ENCODE measurements at regions not wholly inside any gene's neighbourhood (a gene's known extent, or its start where the extent isn't known, plus 50 kb on each side); places are given as distances from the start of the nearest gene placed in this dataset.

GRCh38 chr2:39871291-39871761 is 92.3 kb upstream of the THUMPD2 start:
- H3K14ac ChIP-seq (ENCODE audit: insufficient read length), result no peak overlapping the region
- H3K27me3 ChIP-seq (replicated peaks in 1 of 4; ENCODE audit: control insufficient read depth in 3 of 4, extremely low read depth in 1 of 4, insufficient read depth in 3 of 4, low read length in 3 of 4), result no peaks in the 10 kb centered on the region
- DNase-seq (ENCODE audit: low read depth in 1 of 2, low spot score in 2 of 2) (no peak), FAIRE-seq (no peak)
- no peaks in the 10 kb centered on the region for H3K9me3 ChIP-seq (ENCODE audit: insufficient read depth in 2 of 2, low read depth in 1 of 2, low read length in 1 of 2)
- no peak overlapping the region for H3K27ac ChIP-seq (ENCODE audit: low read depth, low read length)
- no peaks in the 10 kb centered on the region for H4K20me1 ChIP-seq (replicated peaks in 1 of 2; ENCODE audit: control insufficient read depth in 1 of 2, insufficient read depth in 2 of 2, low read length in 2 of 2)
- no peak overlapping the region for H4K8ac ChIP-seq (ENCODE audit: extremely low read depth, insufficient read depth, low read length)
- no peak overlapping the region for H2BK15ac ChIP-seq (ENCODE audit: low read length)
- H3K18ac ChIP-seq (ENCODE audit: extremely low read depth, low read length), result no peak overlapping the region
- H3K23ac ChIP-seq (ENCODE audit: insufficient read length), result no peak overlapping the region
- H2BK12ac ChIP-seq (ENCODE audit: low read depth, low read length), result no peak overlapping the region
- POLR2A ChIA-PET (ENCODE audit: partially characterized antibody), result no interaction called here
- no peaks in the 10 kb centered on the region for H3K23me2 ChIP-seq (ENCODE audit: low read depth, low read length)
- H2BK5ac ChIP-seq (ENCODE audit: low read depth, low read length), result no peak overlapping the region
- no peak overlapping the region for H3K9ac ChIP-seq (replicated peaks in 1 of 4; ENCODE audit: extremely low read depth in 1 of 4, low read depth in 3 of 4, low read length in 3 of 4)
- no peaks in the 10 kb centered on the region for H3K79me2 ChIP-seq (ENCODE audit: control insufficient read depth in 1 of 2, insufficient read depth in 2 of 2, low read length in 2 of 2)
- no peak overlapping the region for H2BK120ac ChIP-seq (replicated peaks; ENCODE audit: low read depth, low read length)
- no peak overlapping the region for H3K4me2 ChIP-seq (ENCODE audit: insufficient read depth in 1 of 2, low read depth in 2 of 2, low read length in 2 of 2)
- H3K4me3 ChIP-seq (ENCODE audit: extremely low read depth in 1 of 4, insufficient read depth in 2 of 4, low read depth in 3 of 4, low read length in 4 of 4), result no peak overlapping the region
- H4K5ac ChIP-seq (ENCODE audit: insufficient read length, low read depth, low read length), result no peak overlapping the region
- H3K4me1 ChIP-seq (replicated peaks in 1 of 4; ENCODE audit: control insufficient read depth in 3 of 4, insufficient read depth in 4 of 4, low read length in 3 of 4), result no peaks in the 10 kb centered on the region
- 87% methylated on average over 7 of the region's 7 CpGs; no CpG with 5 or more reads in 1 of the 2 experiments for WGBS, 2 experiments (ENCODE audit: extremely low coverage in 1 of 2, insufficient coverage in 1 of 2, insufficient read length in 1 of 2, insufficient replicate concordance in 2 of 2, low coverage in 1 of 2, low lambda C conversion rate in 2 of 2, missing lambda C conversion rate in 1 of 2)
- no peaks in the 10 kb centered on the region for H3K79me1 ChIP-seq (ENCODE audit: low read depth, low read length)
- H3K56ac ChIP-seq (replicated peaks; ENCODE audit: insufficient read length, low read depth, low read length), result no peak overlapping the region
- no peak overlapping the region for H2AK5ac ChIP-seq (ENCODE audit: low read depth, low read length)
- H4K91ac ChIP-seq (replicated peaks; ENCODE audit: insufficient read length, low read length), result no peak overlapping the region
- CTCF ChIA-PET (ENCODE audit: partially characterized antibody), result interaction anchor here (1.0 to 1.7 kb wide), 2 partner anchors 33 to 608 kb away, joined by 4 to 5 read pairs; no protein-coding TSS in a partner anchor
- H3K36me3 ChIP-seq (ENCODE audit: control insufficient read depth in 2 of 4, insufficient read depth in 4 of 4, low read length in 3 of 4), result no peaks in the 10 kb centered on the region
- no peak overlapping the region for H2BK20ac ChIP-seq (ENCODE audit: low read length)
- H2AFZ ChIP-seq (ENCODE audit: low read length), result no peak overlapping the region
- no peak overlapping the region for H3K4ac ChIP-seq (replicated peaks; ENCODE audit: insufficient read length, low read depth, low read length)
- TF ChIP-seq EZH2 (IDR thresholded peaks at IDR 0.05; ENCODE audit: low read depth, low read length, severe bottlenecking) (no peak), SIRT6 (IDR thresholded peaks at IDR 0.05; ENCODE audit: low read length) (no peak), SIN3A (conservative IDR thresholded peaks at IDR 0.05 in 1 of 2, IDR thresholded peaks at IDR 0.05 in 1 of 2; ENCODE audit: low read depth in 1 of 2, low read length in 2 of 2) (no peak), HDAC6 (IDR thresholded peaks at IDR 0.05; ENCODE audit: low read depth, low read length) (no peak), SP2 (IDR thresholded peaks at IDR 0.05; ENCODE audit: low read length) (no peak), KDM1A (IDR thresholded peaks at IDR 0.05; ENCODE audit: borderline replicate concordance, low read length) (no peak), NRF1 (IDR thresholded peaks at IDR 0.05; ENCODE audit: low read depth, low read length) (no peak), SUZ12 (IDR thresholded peaks at IDR 0.05; ENCODE audit: low read length) (no peak), BRCA1 (IDR thresholded peaks at IDR 0.05; ENCODE audit: low read depth, low read length) (no peak), SP4 (IDR thresholded peaks at IDR 0.05; ENCODE audit: low read length) (no peak), CEBPB (IDR thresholded peaks at IDR 0.05; ENCODE audit: low read depth, low read length) (no peak), JUND (IDR thresholded peaks at IDR 0.05; ENCODE audit: low read length) (no peak)

Data from H1 (cell line).